ENCODE measurements at regions not wholly inside any gene's neighbourhood (a gene's known extent, or its start where the extent isn't known, plus 50 kb on each side); places are given as distances from the start of the nearest gene placed in this dataset.
"Not testable (repeated sequence)": the region's sequence is repeated elsewhere in the genome, so short reads cannot be mapped to it uniquely, and the experiment has no call there.

GRCh38 chr3:88000853-88001252, 58.0 kb downstream of the CGGBP1 start:
- DNase-seq, result no peak

- DNase-seq, result no peak
These were observed 60.8 kb downstream of the CGGBP1 start for GRCh38 chr3:87997966-87998365.

DNA sequence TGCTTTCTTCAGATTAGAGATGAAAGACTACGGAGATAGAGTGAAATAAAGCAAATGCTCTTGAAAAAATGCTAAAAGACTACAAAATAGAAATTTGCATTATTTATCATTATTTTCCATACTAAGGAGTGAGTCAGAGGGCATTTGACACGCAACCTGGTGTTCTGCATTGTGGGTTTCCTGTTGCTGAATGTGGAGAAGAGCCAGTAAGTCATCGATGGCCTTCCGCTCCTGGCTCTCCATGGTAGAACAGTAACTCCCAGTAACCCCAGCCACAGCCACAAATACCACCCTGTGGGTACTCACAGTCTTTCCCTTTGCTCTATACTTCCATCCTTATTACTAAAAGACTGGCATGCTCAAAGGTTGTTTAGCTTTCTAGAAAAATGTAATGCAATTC, 61.5 kb downstream of the CGGBP1 start:
- no peak for DNase-seq

DNA sequence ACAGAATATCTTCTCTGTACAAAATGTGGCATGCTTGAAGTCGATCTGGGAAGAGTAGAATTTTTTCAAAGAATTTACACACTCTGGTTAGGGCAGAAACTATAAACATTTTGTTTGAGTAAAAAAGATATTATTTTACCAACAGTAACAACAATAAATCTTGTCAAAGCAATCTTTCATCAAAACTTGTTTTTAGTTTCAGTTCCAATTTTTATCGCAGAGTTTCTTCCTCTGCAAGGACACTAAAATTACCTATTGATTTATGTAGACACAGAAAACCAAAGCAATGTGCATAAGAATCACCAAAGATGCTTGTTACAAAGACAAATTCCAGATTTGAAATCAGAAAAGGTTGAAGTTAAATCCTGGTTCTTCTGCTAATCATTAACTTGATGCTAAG, 61.9 kb downstream of the CGGBP1 start:
- no peak for DNase-seq

DNA sequence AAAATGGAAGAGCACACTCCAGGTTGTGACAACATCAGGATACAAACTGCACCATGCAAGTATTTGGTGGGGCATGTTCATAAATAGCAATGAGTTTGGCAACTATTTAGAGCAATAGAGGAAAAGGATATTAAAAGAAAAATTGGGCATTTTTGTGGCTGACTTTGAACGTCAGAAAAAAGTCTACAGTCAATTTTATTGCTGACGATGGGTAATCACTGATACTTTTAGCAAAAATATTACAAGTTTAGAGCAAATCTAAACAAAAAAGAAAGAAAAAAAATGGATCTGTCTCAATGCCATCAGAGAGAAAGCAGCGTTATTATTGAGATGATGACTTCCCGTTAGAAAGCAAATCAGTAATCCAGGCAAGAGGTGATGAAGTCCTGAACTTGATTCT, 65.2 kb downstream of the CGGBP1 start:
- no peak for DNase-seq

DNA sequence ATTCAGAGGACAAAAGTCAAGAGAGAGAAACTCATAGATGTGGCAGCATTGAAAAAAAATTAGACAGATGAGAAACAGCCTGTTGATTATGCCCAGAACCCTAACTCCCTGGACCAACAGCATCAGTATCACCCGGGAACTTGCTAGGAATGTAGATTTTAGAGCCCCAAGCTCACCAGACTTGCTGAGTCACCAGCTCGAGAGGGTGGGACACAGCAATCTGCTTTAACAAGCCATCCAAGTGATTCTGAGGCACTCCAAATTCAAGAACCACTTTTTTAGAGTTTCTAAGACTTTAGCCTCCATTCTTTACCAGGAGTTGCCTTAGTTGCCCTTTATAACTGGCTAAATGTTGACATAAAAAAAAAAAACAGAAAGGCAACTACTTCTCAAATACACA, 70.9 kb downstream of the CGGBP1 start:
- no peak for DNase-seq

DNA sequence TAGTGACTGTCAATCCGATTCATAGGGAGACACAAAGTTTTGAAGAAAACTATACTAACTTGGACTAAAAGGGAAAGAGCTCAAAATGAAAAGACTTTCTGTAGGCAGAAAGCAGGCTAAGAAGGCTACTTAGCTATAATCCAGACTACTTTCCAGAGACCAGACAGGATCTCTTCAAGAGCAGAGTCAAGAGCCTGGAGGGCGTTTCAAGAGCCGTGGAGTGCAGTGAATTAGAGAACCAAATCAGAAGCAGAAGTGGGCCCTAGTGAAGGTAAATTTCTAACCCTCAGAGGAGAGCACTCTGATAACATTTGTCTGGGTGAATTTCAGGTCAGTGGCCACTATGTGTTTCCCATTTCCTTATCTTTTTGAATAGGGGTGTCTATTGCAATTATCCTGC, 76.4 kb downstream of the CGGBP1 start:
- no peak for DNase-seq

GRCh38 chr3:87979527-87979926, 79.3 kb downstream of the CGGBP1 start:
- no peak for DNase-seq

DNA sequence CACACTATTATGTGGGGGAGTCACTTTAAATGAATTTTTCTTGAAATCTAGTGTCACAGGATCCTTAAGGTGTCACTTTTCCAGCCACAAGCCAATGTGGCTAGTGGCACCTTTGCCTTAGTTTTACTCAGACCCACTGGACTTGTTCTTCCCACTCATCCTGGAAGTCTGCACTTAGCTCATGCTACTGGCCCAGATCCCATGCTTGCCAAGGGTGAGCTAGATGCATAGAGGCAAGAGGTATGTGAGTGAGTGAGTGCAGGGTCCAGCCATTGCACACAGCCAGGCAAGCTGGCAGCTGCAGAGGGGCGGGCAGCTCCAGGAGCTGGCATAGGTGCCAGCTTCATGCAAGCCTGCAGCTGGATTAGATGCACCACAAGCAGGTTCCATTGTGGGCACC, 81.0 kb downstream of the CGGBP1 start:
- DNase-seq, result no peak

- DNase-seq, result no peak
These were observed 83.1 kb downstream of the CGGBP1 start for GRCh38 chr3:87975716-87976115.

- DNase-seq, result no peak
These were observed 84.9 kb downstream of the CGGBP1 start for GRCh38 chr3:87973906-87974305.

DNA sequence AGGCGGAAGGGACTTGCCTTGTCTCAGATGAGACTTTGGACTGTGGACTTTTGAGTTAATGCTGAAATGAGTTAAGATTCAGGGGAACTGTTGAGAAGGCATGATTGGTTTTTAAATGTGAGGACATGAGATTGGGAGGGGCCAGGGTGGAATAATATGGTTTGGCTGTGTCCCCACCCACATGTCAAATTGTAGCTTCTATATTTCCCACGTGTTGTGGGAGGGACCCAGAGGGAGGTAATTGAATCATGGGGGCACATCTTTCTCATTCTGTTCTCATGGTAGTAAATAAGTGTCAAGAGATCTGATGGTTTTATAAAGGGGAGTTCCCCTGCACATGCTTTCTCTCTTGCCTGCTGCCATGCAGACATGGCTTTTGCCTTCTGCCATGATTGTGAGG, 89.2 kb downstream of the CGGBP1 start:
- no peak for DNase-seq

DNA sequence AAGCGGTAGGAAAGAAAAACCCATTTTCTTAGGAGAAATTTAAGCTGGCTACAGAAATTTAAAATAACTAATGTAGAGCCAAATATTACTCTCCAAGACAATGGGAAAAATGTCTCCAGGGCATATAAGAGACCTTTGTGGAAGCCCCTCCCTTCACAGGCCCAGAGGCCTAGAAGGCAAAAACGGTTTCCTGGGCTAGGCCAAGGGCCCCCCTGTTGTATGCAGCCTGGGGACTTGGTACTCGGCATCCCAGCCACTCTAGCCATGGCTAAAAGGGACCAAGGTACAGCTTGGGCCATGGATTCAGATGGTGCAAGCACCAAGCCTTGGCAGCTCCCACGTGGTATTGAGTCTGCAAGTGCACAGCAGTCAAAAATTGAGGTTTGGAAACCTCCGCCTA, 90.1 kb downstream of the CGGBP1 start:
- no peak for DNase-seq

- peak; percentile 6 for DNase-seq
These were observed 100.5 kb downstream of the CGGBP1 start for GRCh38 chr3:87958289-87958688.

GRCh38 chr3:87957575-87957974, 101.2 kb downstream of the CGGBP1 start:
- no peak for DNase-seq

DNA sequence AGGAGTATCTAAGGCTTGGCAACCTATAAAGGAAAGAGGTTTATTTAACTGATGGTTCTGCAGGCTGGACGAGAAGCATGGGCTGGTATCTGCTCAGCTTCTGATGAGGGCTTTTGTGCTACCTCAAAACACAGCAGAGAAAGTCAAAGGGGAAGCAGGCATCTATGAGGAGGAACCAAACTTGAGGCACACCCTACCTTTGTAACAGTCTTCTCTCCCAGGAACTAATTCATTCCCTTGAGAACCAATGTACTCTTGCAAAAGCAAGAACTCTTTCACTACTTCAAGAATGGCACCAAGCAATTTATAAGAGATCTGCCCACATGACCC, 109.0 kb downstream of the CGGBP1 start:
- no peak for DNase-seq

GRCh38 chr3:87949189-87949878, 109.5 kb downstream of the CGGBP1 start:
- DNase-seq, result no peak

DNA sequence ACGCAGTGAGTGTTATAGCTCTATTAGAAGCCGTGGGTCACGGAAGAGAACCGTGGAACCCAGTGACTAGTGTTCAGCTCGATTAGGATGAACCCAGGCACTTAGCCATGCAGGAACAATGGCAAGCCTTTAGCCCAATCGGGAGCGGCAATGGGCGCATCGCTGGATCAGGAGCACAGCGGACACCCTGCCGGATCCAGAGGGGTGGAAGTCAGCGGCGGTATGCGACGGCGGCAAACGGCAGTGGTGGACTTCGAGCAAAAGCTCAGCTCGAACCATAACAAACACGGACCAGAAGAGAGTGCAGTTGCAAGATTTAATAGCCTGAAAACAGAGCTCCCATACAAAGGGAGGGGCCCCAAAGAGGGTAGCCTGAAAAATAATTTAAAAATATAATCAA, 112.8 kb downstream of the CGGBP1 start:
- not testable (repeated sequence) for DNase-seq

GRCh38 chr3:87942256-87942655, 116.5 kb downstream of the CGGBP1 start:
- not testable (repeated sequence) for DNase-seq

DNA sequence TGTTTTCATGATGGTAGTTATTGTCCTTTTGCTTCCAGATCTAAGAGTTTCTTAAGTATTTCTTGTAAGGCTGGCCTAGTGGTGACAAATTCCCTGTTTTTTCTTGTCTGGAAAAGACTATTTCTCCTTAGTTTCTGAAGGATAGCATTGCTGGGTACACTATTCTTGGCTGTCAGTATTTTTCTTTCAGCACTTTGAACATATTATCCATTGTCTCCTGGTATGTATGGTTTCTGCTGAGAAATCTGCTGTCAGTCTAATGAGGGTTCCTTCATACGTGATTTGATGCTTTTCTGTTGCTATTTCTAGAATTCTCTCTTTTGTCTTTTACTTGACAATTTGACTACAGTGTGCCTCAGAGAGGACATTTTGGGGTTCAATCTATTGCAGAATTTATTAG, 134.3 kb downstream of the CGGBP1 start:
- DNase-seq, result no peak

- DNase-seq, result no peak
These were observed 138.3 kb downstream of the CGGBP1 start for GRCh38 chr3:87920549-87920948.

GRCh38 chr3:87901141-87901540, 157.7 kb downstream of the CGGBP1 start:
- no peak for DNase-seq

DNA sequence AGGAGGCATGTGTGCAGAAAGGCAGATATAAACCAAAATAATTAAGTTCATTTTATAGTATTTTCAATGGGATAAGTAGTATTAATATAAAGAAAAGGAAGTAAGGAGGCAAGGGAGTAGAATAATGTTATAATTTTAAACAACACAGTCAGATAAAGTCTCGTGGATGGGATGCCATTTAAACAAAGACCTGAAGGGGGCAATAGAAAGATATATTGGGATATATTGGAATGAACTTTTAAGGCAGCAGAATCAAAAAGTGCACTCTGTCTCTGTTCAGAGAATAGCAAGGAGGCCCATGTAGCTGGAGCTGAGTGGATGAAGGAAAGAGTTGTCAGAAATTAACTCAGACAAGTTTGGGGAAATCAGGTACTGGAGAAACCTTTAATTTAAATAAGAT, 158.7 kb downstream of the CGGBP1 start:
- DNase-seq, result peak; percentile 0

DNA sequence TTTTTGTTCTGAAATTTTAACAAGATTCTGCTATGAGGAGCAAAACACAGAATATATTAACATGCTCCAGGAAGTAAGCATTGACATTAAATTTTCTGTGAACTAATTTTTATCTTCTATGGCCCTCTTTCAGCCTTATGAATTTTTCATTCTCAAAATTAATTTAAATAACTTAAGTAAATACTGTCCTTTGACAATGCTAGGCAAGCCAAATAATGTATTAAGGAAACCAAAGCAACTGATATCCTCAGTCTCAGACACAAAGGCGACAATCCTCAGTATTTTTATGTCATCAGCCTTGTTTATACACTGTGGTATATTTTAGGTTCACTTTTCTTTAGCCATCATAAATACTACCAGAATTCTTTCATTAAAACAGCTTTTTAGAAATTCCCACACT, 159.8 kb downstream of the CGGBP1 start:
- no peak for DNase-seq

- no peak for DNase-seq
These were observed 162.8 kb downstream of the CGGBP1 start for GRCh38 chr3:87895983-87896382.

GRCh38 chr3:87873136-87873535, 185.7 kb downstream of the CGGBP1 start:
- no peak for DNase-seq
